Mesodermal cell (in vitro differentiated cells): ENCODE measurements at regions not wholly inside any gene's neighbourhood (a gene's known extent, or its start where the extent isn't known, plus 50 kb on each side); places are given as distances from the start of the nearest gene placed in this dataset.

ENCODE experiments used
- H3K27ac ChIP-seq: 2 replicates; pipeline ENCODE4 v1.7.0; 2013; ENCODE audit warnings: mild to moderate bottlenecking, low read depth, low read length, moderate library complexity; ENCODE audit not compliant: severe bottlenecking
- H3K36me3 ChIP-seq: 2 replicates; pipeline ENCODE4 v1.7.1; 2013; ENCODE audit warnings: mild to moderate bottlenecking, low read length, moderate library complexity; ENCODE audit not compliant: control insufficient read depth, insufficient read depth
- H3K4me1 ChIP-seq: one replicate; pipeline ENCODE4 v1.7.1; 2013; ENCODE audit warnings: mild to moderate bottlenecking, low read length; ENCODE audit not compliant: insufficient read depth, control insufficient read depth, poor library complexity, severe bottlenecking
- H3K4me3 ChIP-seq: 2 replicates; pipeline ENCODE4 v1.7.0; 2013; ENCODE audit warnings: low read length, control low read depth, mild to moderate bottlenecking; ENCODE audit not compliant: insufficient read depth, poor library complexity, severe bottlenecking; ENCODE audit errors: extremely low read depth
- H3K9me3 ChIP-seq: 2 replicates; pipeline ENCODE4 v1.7.1; 2013; ENCODE audit warnings: mild to moderate bottlenecking, low read length, moderate library complexity; ENCODE audit not compliant: control insufficient read depth
- WGBS, 2 experiments: methylation state at CpG; one replicate each; pipeline ENCODE4 v1.1.5; 2013; ENCODE audit warnings: missing lambda C conversion rate in 2 of 2; ENCODE audit not compliant: insufficient coverage in 2 of 2; 5-methylcytosine and 5-hydroxymethylcytosine counted together

DNA sequence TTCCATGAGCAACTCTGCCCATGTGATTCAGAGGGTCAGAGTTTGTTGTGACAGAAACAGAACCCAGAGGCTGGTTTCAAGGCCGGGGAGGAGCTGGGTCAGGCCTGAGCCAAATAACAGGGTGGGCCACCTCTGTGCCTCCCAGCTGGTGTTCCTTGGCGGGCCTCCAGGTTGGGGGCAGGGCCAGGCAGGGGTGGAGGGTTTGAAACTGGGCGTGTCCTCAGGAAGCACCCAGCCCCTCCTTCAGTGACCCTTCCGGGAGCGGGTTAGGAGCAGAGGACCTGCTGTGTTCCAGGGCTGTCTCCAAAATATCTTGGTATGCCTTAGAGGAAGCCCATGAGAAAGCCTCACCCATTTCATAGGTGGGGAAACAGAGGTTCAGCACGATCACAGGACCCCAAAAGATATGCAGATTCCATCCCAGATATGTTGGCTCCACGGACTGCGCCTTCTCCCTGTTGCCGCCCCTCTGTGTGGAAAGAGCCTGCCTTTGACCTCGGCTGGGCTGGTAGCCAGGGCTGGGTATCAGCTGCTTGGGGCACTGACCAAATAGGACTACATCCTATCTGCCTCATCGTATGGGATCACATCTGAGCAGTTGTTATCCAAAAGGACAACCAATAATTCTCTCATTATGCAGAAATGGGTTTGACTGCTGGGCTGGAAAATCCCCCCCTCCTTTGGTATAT is 74.8 kb upstream of the GLI2 start:
- Histone ChIP-seq H3K36me3 (no peaks in the 10 kb centered on the region), H3K4me3 (no peak overlapping the region), H3K27ac (no peak overlapping the region), H3K4me1 (no peaks in the 10 kb centered on the region), H3K9me3 (peaks cover 17% of the 10 kb centered on the region)
- WGBS, 2 experiments, result 75 to 81% methylated on average over 10 to 11 of the region's 11 CpGs

DNA sequence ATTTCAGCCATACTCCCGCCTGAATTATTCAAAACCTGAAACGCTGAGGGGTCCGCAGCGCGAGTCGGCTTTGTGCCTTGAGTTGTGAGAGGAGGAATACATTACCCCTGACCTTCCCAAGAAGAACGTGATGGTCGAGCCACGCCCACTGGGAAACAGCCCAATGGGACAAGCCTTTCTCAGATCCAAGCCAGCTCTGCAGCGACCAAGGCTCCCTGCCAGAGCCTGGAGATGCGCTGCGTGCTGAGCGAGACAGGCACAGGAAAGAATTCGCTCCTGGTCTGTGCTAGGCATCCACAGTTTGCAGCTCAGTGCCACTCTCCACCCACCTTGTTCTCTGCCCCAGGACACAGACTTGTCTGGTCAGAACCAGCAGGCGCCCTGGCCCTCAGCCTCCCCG is 74.1 kb upstream of the GLI2 start:
- no peak overlapping the region for H3K4me3 ChIP-seq
- H3K9me3 ChIP-seq, result peaks cover 23% of the 10 kb centered on the region
- 41 to 49% methylated on average over 7 to 12 of the region's 16 CpGs for WGBS, 2 experiments
- no peak overlapping the region for H3K27ac ChIP-seq
- H3K36me3 ChIP-seq, result no peaks in the 10 kb centered on the region
- H3K4me1 ChIP-seq, result no peaks in the 10 kb centered on the region

DNA sequence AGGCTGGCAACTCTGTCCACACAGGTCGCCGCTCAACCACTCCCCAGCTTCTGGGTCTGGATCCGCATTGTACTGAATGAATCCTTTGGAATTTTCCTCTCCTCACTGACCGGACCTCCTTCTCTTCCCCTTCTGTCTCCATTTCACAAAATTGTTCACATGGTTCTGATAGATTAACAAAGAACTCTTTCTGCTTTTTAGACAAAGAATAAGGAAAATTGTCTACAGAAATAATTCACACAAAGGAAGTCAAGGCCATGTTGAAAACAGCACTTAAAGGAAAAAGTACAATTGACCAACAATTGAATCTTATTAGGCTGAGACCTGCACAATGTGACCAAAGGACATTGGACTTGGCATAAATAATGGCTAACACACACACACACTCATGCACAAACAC is 73.6 kb upstream of the GLI2 start:
- 89% methylated on average over 3 of the region's 4 CpGs; no CpG with 5 or more reads in 1 of the 2 experiments for WGBS, 2 experiments
- Histone ChIP-seq H3K27ac (no peak overlapping the region), H3K9me3 (peaks cover 26% of the 10 kb centered on the region), H3K4me1 (no peaks in the 10 kb centered on the region), H3K36me3 (no peaks in the 10 kb centered on the region), H3K4me3 (no peak overlapping the region)

DNA sequence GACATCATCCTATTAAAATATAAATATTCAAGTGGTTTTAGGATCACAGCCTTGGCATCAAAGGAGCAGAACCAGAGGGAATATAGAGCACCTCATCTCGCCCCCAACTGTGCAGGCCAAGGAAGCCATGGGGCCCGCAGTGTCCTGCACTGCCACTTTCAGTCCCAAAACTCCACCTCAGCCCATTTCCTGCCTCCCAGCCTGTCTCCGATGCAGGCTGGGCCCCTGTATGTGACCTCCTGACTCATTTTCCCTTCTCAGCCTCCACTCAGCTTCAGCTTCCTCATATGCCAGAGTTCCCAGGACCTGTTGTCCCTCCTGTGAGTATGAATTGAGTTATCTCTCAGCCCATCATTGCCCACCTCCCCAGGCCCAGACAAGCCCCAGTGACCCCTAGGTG is 72.9 kb upstream of the GLI2 start:
- no peaks in the 10 kb centered on the region for H3K4me1 ChIP-seq
- H3K27ac ChIP-seq, result no peak overlapping the region
- H3K4me3 ChIP-seq, result no peak overlapping the region
- WGBS, 2 experiments, result 87 to 100% methylated on average over 2 to 3 of the region's 3 CpGs
- peaks cover 29% of the 10 kb centered on the region for H3K9me3 ChIP-seq
- H3K36me3 ChIP-seq, result no peaks in the 10 kb centered on the region

DNA sequence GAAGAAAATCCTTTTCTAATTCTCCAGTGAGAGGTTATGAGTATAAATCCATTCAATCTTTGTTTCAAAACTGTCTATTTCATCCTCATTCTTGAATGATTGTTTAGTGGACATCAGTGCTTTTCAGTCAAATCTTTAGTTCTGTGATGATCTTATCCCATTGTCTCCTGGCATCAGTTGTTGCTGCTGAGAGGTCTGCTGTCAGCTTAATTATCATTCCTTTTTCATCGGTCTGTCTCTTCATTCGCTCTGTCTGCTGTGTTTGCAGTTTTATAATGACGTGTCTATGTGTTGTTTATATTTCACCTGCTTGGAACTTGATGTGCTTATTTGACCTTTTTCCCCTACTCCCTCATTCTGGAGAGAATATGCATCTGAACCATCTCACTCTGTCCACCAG is 69.2 kb upstream of the GLI2 start:
- Histone ChIP-seq H3K4me1 (no peaks in the 10 kb centered on the region), H3K36me3 (no peaks in the 10 kb centered on the region), H3K9me3 (peaks cover 29% of the 10 kb centered on the region), H3K4me3 (no peak overlapping the region), H3K27ac (no peak overlapping the region)
- no CpG with 5 or more reads among the region's 3 CpGs for WGBS, 2 experiments

DNA sequence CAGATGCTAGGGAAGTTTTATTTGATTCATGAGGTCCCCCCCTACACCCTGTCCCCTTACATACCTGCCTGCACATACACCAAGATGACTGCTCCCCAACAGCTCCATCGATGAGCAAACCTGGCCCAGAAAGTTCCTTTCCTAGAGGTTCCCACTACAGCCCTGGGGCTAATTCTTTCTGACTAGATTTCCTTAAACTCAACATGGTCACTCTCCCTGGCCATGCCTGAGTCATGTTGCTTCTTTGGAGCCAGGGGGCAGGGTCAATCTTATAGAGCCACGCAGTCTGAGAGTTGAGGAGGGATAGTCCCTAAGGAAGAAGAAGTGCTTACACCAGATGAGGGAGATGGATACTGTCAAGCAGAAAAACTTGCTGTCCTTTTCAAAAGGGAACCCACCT is 67.7 kb upstream of the GLI2 start:
- WGBS, 2 experiments, result 83 to 100% methylated on average over 1 to 2 of the region's 2 CpGs
- H3K9me3 ChIP-seq, result peaks cover 29% of the 10 kb centered on the region
- H3K4me3 ChIP-seq, result no peak overlapping the region
- no peaks in the 10 kb centered on the region for H3K4me1 ChIP-seq
- H3K27ac ChIP-seq, result no peak overlapping the region
- no peaks in the 10 kb centered on the region for H3K36me3 ChIP-seq

DNA sequence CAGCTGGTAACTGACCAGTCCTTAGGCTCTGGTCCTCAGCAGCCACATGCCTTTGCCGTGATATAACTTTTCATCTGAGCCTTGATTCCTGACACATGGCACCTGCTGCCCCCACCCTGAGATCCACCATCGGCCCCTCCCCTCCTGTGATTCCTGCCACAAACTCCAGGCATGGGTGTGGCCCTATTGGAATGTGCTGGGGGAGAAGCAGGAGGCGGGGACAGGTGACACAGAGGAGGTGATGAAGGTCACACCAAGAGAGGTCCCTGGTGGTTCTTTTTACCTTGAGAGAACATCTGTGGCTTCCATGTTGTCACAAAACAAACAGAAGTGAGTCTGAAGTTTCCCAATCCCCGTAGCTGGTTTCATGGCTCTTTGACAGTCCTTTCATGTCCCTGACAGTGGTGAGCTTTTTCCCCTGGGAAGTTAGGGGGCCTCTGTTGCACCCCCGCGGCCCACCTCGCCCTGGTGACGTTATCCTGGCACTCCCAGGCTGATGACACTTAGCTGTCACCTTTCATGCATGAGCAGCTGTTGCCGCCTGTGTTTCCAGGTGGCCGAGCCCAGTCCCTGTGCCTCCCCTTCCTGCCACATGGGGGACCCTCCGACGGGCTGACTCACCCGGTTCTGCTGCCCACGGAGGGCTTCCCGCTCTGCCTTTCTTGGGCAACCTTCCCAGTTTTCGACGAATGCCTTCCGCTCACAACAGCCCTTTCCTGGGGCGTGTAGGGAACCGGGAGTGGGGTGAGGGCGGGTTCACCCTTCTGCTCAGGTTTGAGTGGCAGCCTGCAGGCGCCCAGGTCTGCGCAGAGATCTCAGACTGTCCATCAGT is 66.3 kb upstream of the GLI2 start:
- H3K36me3 ChIP-seq, result no peaks in the 10 kb centered on the region
- 34 to 37% methylated on average over 17 to 19 of the region's 23 CpGs for WGBS, 2 experiments
- no peaks in the 10 kb centered on the region for H3K4me1 ChIP-seq
- peaks cover 24% of the 10 kb centered on the region for H3K9me3 ChIP-seq
- H3K27ac ChIP-seq, result no peak overlapping the region
- no peak overlapping the region for H3K4me3 ChIP-seq

DNA sequence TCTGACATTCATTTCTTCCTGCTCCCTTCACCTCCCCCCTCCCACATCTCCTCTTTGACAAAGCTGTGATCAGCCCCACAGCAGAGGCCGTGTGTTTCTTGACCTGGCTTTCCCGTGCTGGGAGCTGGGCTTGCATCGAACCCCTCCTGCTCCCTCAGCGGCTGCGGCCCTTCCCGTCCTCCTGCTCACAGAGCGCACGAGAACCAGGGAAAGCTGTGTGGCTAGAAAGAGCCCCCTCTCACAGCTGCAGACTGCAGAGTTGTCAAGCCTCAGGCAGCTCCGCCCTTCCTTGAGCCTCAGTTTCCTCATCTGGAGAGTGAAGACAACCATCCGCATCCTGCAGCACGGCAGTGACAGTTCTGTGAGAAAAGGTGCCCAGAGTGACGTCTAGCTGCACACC is 65.7 kb upstream of the GLI2 start:
- WGBS, 2 experiments, result 83% methylated on average over 11 to 12 of the region's 12 CpGs
- peaks cover 3% of the 10 kb centered on the region for H3K4me1 ChIP-seq
- no peak overlapping the region for H3K4me3 ChIP-seq
- peaks cover 18% of the 10 kb centered on the region for H3K9me3 ChIP-seq
- H3K36me3 ChIP-seq, result no peaks in the 10 kb centered on the region
- H3K27ac ChIP-seq, result no peak overlapping the region

DNA sequence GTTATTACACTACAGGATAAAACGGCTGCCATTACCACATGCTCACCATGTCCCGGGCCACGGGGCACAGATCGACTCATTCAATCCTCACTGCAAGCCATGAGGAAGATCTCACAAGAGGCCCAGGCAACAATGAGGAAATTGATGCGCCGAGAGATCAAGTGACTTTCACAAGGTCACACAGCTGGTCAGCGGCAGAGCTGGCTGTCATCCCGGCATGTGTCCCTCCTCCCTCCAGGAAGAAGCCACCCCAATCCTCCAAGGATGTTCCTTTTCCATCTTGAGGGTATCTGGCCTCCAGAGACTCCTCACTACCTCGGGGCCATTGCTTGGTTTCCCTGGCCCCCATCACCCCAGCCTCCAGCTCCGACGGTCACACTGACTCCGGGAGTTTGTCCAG is 65.3 kb upstream of the GLI2 start:
- 97% methylated on average over 10 to 12 of the region's 12 CpGs for WGBS, 2 experiments
- H3K36me3 ChIP-seq, result no peaks in the 10 kb centered on the region

DNA sequence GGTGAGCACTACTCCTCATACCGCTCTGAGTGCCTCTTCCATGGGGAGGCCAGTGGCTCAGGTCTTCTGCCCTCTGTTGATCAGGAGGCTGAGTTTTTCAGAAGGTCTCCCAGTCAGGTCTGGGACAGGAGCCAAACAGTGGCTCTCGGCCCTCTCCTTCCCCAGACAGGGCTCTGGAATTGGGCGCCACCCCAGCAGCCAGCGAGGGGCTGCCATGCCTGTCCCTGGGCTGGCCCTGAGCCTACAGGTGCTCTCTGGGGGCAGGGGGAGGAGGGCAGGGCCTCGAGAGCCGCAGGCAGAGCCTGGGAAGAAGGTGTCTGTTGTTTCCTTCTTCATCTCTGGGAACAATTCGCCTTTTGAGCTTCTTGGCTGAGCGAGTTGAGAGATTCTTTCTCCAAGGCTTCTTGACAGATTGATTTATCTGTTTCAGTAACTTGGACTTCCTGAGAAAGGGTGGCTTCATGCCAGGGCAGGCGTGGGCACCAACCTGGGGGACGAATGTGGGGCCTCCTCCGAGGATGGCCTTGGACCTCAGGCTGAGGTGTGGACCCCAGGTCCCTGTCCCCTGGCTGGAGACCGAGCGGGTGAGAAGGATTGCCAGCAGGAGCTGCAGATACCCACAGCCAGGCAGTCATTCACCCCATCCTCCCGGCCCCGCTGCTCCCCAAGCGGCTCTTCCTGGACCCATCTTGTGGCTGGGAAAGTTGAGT is 64.7 kb upstream of the GLI2 start:
- H3K36me3 ChIP-seq, result no peaks in the 10 kb centered on the region
- 89 to 94% methylated on average over 11 to 13 of the region's 16 CpGs for WGBS, 2 experiments

More for the DNA sequence above, 65.3 kb upstream of the GLI2 start:
- Histone ChIP-seq H3K4me3 (no peak overlapping the region), H3K9me3 (peaks cover 16% of the 10 kb centered on the region), H3K27ac (no peak overlapping the region), H3K4me1 (peaks cover 3% of the 10 kb centered on the region)

More for the DNA sequence above, 64.7 kb upstream of the GLI2 start:
- Histone ChIP-seq H3K27ac (no peak overlapping the region), H3K4me3 (no peak overlapping the region), H3K9me3 (peaks cover 12% of the 10 kb centered on the region), H3K4me1 (peaks cover 3% of the 10 kb centered on the region)
